OCI-LY7 (cell line): ENCODE measurements at regions not wholly inside any gene's neighbourhood (a gene's known extent, or its start where the extent isn't known, plus 50 kb on each side); places are given as distances from the start of the nearest gene placed in this dataset.

Experiments
- BruUV-seq: library from RNA; stranded (reverse); fragments of 400-500 nt; replicated peaks from 2 replicates; lab custom pipeline; 2021; lab: Mats Ljungman, UMichigan
- CTCF ChIA-PET: fragments of 300-600 bp; sonication (Branson Sonifier 250); formaldehyde crosslinking; loops from one replicate; lab custom pipeline; 2022; ENCODE audit warnings: antibody characterized with exemption; ENCODE audit not compliant: unreplicated experiment; lab: Charles Lee
- POLR2A ChIA-PET: fragments of 300-600 bp; sonication (Branson Sonifier 250); formaldehyde crosslinking; loops from one replicate; lab custom pipeline; 2022; ENCODE audit warnings: antibody characterized with exemption; lab: Charles Lee
- DNase-seq: peaks from one replicate; pipeline ENCODE4 v3.0.0-alpha.2; 2015; ENCODE audit warnings: low spot score
- H2AFZ ChIP-seq: fragments of 200-600 bp; sonication (generic), shearing (Covaris generic); 2 replicates; pipeline ENCODE4 v1.6.1; 2014; ENCODE audit warnings: mild to moderate bottlenecking, antibody characterized with exemption, low read length, moderate library complexity
- H3K27ac ChIP-seq: fragments of 200-600 bp; sonication (generic); 2 replicates; pipeline ENCODE4 v1.5.1; 2014; ENCODE audit warnings: mixed run types, low read depth, mild to moderate bottlenecking, moderate library complexity, low read length, inconsistent platforms; ENCODE audit not compliant: poor library complexity, severe bottlenecking
- H3K36me3 ChIP-seq: fragments of 200-600 bp; sonication (generic); 2 replicates; pipeline ENCODE4 v1.6.1; 2014; ENCODE audit warnings: mild to moderate bottlenecking, antibody characterized with exemption, low read length, moderate library complexity, mixed read lengths; ENCODE audit not compliant: insufficient read depth
- H3K4me1 ChIP-seq: fragments of 200-600 bp; sonication (generic); 2 replicates; pipeline ENCODE4 v1.5.1; 2014; ENCODE audit warnings: mild to moderate bottlenecking, low read length; ENCODE audit not compliant: insufficient read depth, poor library complexity, severe bottlenecking
- H3K4me2 ChIP-seq: fragments of 200-600 bp; sonication (generic); 2 replicates; pipeline ENCODE4 v1.6.1; 2014; ENCODE audit warnings: mild to moderate bottlenecking, low read length
- H3K4me3 ChIP-seq: fragments of 200-600 bp; sonication (generic); 2 replicates; pipeline ENCODE4 v1.5.1; 2014; ENCODE audit warnings: mild to moderate bottlenecking, low read depth, low read length; ENCODE audit not compliant: poor library complexity, severe bottlenecking
- H3K79me2 ChIP-seq: fragments of 200-600 bp; sonication (generic); 2 replicates; pipeline ENCODE4 v1.6.1; 2016; ENCODE audit warnings: low read depth, mild to moderate bottlenecking, low read length, moderate library complexity, mixed read lengths; ENCODE audit not compliant: insufficient read depth
- H3K9me2 ChIP-seq: fragments of 200-600 bp; sonication (generic); 2 replicates; pipeline ENCODE4 v1.6.1; 2016; ENCODE audit warnings: mild to moderate bottlenecking, low read length, mixed read lengths; ENCODE audit not compliant: insufficient read depth
- H3K9me3 ChIP-seq: fragments of 200-600 bp; sonication (generic); 2 replicates; pipeline ENCODE4 v1.6.1; 2014; ENCODE audit warnings: mild to moderate bottlenecking, mixed run types, low read length, mixed read lengths
- H4K20me1 ChIP-seq: fragments of 200-600 bp; sonication (generic); 2 replicates; pipeline ENCODE4 v1.6.1; 2014; ENCODE audit warnings: mild to moderate bottlenecking, antibody characterized with exemption, low read length, moderate library complexity, mixed read lengths; ENCODE audit not compliant: insufficient read depth
- EZH2phosphoT487 ChIP-seq: fragments of 200-600 bp; sonication (generic); IDR thresholded peaks from 2 replicates; pipeline ENCODE4 v1.6.1; 2018; ENCODE audit warnings: low read depth, borderline replicate concordance, mild to moderate bottlenecking, mixed run types, antibody characterized with exemption, low read length, moderate library complexity, mixed read lengths
- intact Hi-C: fragments of 100-400 bp; cut with micrococcal nuclease; formaldehyde crosslinking; loops from one replicate; pipeline ENCODE4 v1.10.0; 2022; ENCODE audit not compliant: unreplicated experiment
- TF ChIP-seq, protein P1 (sequence below): fragments of 200-600 bp; sonication (generic); conservative IDR thresholded peaks from 2 replicates; pipeline ENCODE4 v1.5.1; 2014; ENCODE audit warnings: mild to moderate bottlenecking, antibody characterized with exemption, low read length, moderate library complexity, mixed read lengths

DNA sequence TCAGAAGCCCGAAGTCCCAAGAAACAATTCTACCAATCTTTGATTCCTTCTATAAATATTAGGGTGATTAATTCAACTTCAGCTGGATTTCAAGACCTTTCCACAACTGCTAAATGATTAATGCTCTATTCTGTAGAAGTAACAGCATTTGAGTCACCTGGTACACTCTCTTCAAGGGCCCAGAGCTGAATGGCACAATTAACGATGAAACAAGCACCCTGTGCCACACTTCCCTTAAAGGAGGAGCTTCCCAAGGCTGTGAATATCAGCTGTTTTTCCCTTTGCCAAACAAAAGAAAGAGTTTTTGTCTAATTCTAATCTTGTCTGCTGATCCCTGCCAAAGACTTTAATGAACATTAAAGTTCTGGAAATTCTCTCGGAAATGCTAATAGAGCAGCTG is 56.0 kb downstream of the BOD1L2 start:
- Histone ChIP-seq H4K20me1 (no peaks in the 10 kb centered on the region), H3K9me3 (no peaks in the 10 kb centered on the region), H3K4me1 (no peaks in the 10 kb centered on the region), H3K79me2 (no peaks in the 10 kb centered on the region), H3K9me2 (no peaks in the 10 kb centered on the region), H3K27ac (no peak overlapping the region), H3K4me3 (no peak overlapping the region), H3K36me3 (no peaks in the 10 kb centered on the region), H2AFZ (no peak overlapping the region), H3K4me2 (no peak overlapping the region)
- TF ChIP-seq, protein P1, sequence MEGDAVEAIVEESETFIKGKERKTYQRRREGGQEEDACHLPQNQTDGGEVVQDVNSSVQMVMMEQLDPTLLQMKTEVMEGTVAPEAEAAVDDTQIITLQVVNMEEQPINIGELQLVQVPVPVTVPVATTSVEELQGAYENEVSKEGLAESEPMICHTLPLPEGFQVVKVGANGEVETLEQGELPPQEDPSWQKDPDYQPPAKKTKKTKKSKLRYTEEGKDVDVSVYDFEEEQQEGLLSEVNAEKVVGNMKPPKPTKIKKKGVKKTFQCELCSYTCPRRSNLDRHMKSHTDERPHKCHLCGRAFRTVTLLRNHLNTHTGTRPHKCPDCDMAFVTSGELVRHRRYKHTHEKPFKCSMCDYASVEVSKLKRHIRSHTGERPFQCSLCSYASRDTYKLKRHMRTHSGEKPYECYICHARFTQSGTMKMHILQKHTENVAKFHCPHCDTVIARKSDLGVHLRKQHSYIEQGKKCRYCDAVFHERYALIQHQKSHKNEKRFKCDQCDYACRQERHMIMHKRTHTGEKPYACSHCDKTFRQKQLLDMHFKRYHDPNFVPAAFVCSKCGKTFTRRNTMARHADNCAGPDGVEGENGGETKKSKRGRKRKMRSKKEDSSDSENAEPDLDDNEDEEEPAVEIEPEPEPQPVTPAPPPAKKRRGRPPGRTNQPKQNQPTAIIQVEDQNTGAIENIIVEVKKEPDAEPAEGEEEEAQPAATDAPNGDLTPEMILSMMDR: no peak
- TF ChIP-seq EZH2phosphoT487: no peak
- intact Hi-C loops: no loop called here
- ChIA-PET POLR2A (no interaction called here), CTCF (no interaction called here)
- DNase-seq: no peak
- no TSS peak for BruUV-seq

DNA sequence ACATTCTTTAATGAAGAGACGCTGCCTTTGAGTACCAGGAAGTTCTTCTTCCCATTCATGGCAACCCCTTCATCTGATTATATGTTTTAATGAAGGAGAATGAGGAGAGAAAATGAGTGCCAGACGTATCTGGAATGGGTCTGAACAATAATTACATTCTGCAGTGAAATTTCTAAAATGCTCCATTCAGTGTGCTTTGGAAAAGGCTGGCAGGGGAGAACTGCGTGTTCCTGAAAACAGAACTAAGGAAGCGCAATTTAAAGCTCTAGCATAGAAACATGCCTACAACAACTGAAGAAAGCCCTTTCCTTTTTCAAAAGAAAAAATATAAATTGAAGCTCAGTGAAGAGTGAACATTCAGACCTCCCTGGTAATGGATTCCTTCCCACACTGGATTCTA is 58.8 kb downstream of the BOD1L2 start:
- ChIA-PET CTCF (no interaction called here), POLR2A (no interaction called here)
- Histone ChIP-seq H3K4me2 (no peak overlapping the region), H3K4me1 (no peaks in the 10 kb centered on the region), H3K27ac (no peak overlapping the region), H4K20me1 (no peaks in the 10 kb centered on the region), H3K9me3 (no peaks in the 10 kb centered on the region), H3K36me3 (no peaks in the 10 kb centered on the region), H3K9me2 (no peaks in the 10 kb centered on the region), H2AFZ (no peak overlapping the region), H3K4me3 (no peak overlapping the region), H3K79me2 (no peaks in the 10 kb centered on the region)
- DNase-seq: no peak
- TF ChIP-seq EZH2phosphoT487: no peak
- TF ChIP-seq, protein P1: no peak
- no TSS peak for BruUV-seq
- intact Hi-C loops: no loop called here

DNA sequence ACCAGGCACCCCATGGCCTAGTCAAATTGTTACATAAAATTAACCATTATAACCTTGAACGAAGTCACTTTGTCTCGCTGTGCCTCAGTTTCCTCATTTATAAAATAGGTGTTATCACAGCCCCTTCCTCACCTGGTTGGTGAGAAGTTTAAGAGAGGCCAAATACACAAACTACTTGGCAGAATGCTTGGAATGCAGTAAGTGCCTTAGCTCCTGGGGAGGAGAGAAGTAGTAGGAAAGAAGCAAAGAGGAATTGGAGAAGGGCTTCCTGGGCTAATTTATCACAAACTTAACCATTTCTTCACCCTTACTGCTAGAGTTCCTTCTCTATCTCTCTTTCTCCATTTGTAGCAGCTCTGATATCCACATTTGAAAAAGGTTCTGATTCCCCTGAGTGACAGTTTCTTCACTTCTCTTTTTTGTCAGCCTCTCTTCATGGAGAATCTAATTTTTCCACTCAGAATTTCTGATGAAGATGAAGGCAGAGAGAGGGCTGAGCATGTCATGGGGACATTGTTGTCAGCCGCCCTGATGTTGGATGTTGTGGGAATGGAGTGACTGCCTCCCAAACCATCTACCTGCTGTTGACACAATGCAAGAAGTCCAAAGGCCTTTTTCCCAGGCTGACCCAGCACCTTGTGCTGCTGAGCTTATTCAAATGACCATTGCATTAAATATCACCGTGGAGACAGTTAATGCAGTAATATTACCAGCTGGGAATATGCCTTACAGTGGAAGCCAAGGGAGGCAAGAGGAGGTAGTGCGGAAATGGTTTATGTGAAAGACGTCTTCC is 60.4 kb downstream of the BOD1L2 start:
- Histone ChIP-seq H3K27ac (no peak overlapping the region), H3K4me1 (no peaks in the 10 kb centered on the region), H2AFZ (no peak overlapping the region), H4K20me1 (no peaks in the 10 kb centered on the region), H3K4me3 (no peak overlapping the region), H3K79me2 (no peaks in the 10 kb centered on the region), H3K9me2 (no peaks in the 10 kb centered on the region), H3K36me3 (no peaks in the 10 kb centered on the region), H3K4me2 (no peak overlapping the region), H3K9me3 (no peaks in the 10 kb centered on the region)
- ChIA-PET POLR2A (no interaction called here), CTCF (no interaction called here)
- intact Hi-C loops: no loop called here
- DNase-seq: no peak
- no TSS peak for BruUV-seq
- TF ChIP-seq EZH2phosphoT487: no peak
- TF ChIP-seq, protein P1: no peak
